GM21717 (cell line): ENCODE measurements at regions not wholly inside any gene's neighbourhood (a gene's known extent, or its start where the extent isn't known, plus 50 kb on each side); places are given as distances from the start of the nearest gene placed in this dataset.

Source experiments
- ATAC-seq: cut with Tn5 transposase; IDR thresholded peaks from one replicate; pipeline ENCODE4 v1.9.1; 2021; ENCODE audit warnings: mild to moderate bottlenecking, moderate library complexity; ENCODE audit not compliant: unreplicated experiment

DNA sequence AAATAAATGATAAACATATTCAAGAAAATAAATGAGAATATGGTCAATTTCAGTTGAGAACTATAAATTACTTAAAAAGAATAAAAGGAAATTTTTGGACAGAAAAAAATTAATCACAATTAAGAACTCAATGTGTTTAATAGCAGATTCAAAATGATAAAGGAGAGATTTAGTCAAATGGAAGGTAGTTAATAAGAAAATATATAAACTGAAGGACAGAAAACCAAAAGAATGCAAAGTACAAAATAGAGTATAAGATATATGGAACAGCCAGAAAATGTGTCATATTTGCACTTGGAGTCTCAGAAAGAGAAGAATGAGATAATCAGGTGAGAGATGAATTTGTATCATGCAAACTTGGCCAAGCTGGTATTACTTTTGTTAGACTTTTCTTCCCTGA, 201.8 kb upstream of the ARID1B start:
- ATAC-seq, result no peak

DNA sequence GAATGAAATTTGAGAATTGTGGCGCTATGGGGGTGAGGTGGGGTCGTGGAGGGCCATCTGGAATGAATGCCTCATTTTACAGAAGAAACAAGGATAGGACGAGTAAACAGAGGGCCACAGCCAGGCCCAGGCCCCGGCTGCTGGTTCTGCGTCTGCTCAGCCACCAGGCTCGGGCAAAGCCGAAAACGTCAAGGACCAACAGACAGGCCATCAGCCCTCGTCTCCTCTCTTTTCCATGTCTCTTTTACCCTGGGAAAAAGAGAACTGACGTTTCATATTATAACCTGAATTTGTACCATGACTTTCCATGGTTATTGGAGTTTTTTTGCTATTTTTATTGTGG, 212.4 kb upstream of the ARID1B start:
- no peak for ATAC-seq

DNA sequence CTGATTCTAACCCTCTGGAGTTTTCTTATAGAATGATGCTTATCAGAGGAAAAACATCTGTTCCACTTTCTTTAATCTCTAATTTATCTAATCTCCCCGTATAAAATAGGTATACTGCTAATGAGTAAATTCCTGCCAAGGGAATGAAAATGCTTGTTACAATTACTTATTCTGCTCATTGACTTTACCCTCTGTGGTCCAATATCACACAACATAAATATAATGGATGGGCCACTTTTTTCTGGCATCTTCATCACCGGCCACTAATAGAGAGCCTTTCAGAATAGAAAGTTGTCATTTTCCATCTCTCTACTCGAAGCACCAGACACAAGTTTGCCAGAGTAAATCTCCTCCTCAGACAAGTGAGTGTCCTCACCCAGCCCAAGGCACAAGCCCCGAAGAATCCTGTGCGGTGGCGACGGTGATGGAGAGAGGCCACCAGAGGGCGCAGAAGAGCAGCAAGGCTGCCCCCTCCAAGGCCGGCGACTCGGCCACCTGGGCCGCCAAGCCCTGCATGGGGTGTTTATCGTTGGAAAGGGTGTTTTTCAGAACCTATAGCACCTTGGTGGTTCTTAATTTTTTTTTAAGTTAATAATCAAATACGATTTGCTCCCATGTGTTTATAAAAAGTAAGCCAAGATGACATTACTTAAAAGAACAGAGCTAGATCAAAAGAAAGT, 212.9 kb upstream of the ARID1B start:
- ATAC-seq, result peak; percentile 96

DNA sequence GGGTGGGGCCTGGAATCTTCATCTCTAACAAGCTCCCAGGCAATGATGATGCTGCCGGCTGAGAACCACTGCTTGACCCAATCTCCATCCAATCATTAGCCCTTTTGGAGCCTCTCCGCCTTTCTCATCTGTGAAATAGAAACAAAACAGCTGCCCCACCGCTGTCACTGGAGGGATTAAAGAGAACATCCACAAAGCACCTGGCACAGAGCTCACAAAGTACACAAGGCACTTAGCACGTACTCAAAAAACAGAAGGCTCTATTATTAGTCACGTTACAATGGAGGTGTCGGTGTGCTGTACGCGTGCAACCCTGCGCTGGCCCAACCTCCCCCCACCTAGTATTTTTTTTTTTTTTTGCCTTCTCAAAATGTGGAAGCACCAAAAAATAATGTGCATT, 213.5 kb upstream of the ARID1B start:
- ATAC-seq, result no peak

DNA sequence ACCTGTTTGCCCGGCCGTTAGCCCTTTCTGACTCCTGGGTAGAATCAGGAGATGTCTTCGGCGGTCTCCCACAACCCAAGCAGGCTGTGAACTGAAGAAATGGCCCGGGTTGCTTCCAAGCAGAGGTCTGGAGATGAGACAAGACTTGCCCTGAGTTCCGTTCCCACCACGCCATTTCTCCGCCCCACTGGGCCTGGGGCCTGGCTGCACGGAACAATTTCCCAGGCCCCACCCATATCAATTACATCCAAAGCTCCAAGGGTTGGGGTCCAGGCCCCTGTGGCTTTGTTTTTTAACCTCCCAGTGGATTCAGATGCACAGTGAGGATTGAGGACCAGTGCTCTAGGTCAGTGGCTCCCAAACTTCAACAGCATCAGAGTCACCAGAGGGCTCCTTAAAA, 214.5 kb upstream of the ARID1B start:
- no peak for ATAC-seq

DNA sequence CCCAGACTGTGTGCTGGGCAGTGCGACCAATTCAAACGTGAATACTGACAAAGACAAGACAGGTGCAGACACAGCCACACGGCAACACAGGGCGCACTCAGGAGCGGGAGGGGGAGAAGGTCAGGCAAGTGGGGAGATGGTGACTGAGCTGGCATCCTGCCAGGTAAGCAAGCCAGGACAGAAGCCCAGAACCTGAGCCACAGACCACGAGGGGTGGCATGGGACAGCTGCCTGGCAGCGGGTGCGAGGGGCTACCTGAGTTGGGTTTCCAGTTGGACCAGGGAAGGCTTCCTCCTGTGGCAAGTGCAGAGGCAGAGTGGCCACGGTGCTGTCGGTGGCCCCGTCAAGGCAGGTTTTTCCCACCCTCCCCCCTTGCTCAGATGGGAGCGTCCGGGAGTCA, 215.2 kb upstream of the ARID1B start:
- no peak for ATAC-seq

DNA sequence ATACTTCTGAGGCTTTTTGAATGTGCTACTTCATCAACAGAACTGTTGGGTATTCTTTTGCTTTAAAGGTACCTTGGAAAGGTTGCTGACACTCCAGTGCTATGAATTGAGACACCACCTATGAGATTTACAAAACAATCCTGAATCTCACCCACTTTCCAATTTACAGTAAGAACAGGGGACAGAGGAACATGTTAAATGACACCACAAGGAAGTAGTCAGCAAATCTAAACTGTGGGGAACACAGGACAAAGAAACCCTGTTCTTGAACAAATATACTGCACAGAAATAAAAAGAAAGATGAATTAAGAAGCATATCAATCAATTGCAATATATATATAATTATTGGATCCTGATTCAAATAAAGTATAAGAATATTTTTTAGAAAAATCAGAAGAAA, 216.7 kb upstream of the ARID1B start:
- ATAC-seq, result no peak

DNA sequence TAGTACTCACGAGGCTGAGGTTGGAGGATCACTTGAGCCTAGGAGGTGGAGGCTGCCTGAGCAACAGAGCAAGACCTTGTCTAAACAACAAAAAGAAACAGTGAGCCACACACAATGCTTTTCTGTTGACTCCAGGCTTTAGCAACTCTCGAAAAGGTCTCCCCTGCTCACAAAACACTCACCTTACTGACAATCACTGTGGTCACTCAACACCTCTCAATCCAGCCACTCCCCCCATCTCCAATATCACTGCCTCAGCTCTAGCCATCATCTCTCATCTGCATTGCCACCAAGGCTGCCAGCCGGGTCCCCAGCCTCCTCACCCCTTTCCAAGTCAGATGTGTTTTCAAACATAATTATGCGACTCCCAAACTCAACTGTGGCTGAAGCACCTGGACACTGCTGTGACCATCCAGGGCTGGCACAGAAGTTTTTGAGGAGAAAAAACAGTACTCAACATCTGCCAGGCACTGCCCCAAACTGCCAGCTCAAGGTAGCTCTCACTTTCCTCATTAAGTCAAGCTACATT, 218.0 kb upstream of the ARID1B start:
- ATAC-seq, result no peak

DNA sequence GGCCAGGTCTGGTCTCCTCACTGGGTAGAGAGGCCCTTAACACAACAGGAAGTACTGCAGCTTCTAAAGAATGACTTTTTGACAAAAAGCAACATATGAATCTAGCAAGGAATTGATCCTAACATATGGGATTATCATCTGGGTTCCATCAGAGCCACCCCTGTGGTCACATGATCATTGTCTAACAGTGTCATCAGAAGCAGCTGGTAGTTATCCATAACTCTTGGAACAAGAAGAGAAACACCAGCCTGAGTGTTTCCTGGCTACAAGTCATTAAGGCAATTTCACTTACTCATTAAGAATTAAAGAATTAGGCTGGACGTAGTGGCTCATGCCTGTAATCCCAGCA, 219.3 kb upstream of the ARID1B start:
- ATAC-seq, result no peak

DNA sequence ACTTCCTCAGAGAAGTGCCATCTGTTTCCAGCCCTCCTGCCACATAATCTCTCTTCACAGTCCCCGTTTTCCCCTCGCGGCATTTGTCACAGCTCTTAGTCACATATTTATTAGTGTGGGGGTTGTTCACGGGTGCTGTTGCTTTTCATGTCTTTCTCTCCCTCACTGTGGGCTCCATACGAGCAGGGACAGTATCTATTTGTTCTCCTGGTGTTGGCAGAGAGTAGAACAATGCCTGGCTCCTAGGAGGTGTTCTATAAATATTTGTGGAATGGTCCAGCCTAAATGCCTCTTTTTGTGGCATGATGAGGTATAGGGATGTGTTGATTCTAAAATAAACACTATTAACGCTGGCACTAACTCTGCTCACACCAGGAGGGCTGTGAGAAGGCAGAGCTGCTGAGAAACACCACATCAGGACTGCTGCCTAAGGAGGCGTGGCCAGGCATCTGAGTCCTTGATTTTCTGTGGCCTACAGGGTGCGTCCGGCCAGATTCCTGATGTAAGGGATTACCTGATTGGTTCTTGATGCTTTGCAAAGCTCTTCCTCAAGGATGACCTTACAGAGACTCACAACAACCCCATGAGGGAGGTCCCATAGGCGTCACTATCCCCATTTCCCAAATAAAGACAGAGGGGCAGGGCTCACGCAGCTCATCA, 219.8 kb upstream of the ARID1B start:
- no peak for ATAC-seq

DNA sequence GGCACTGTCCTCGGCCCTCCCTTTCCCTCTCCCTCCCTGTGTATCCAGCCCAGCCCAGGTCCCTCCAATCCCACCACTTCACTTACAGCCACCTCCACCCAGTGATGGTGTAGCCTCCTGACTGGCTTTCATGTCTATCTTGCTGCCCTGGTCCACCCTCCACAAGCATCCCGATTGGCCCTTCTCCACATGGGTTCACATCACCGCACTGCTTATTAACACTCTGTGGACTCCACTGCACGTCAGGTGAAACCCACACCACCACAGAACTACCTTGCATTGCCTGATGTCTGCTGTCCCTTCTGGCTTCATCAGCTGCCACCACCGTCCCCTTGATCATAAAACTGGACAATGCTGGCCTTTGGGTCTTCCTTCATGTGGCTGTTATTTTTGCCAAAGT, 220.4 kb upstream of the ARID1B start:
- ATAC-seq, result no peak

DNA sequence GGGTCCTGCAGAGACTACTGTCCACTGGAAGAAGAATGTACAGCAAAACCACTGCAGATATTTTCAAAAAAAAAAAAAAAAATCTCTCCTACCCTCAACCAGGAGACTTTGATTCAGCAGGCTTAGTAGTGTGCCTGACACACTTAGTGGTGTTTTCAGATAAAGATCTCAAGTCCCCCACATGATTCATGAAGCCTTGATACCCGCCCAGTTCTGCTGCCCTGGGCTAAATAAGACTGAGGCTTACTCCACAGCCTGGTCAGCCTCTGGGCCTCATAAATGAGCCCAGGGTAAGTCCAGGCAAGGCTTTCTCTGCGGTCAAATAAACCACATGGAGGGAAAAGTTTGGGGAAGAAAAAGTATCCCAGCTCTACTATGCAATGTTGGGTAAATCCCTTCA, 222.1 kb upstream of the ARID1B start:
- ATAC-seq, result no peak

DNA sequence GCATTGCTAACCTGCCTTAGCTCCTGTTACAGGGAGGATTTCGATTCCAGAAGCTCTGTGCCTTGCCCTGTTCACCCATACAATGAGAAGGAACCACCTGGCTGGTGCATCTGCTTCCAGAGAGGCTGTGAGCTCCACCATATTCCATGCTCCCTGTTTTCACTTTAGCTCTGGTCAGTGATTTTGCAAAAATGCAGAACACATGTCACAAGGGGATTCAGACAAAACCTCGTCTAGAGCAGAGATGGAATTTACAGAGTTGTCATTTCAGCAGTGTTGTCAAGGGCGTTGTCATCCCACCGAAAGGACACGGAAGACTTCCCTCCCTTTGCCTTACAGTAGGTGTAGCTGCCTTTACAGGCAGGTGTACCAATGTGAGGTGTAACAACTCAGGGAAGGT, 223.0 kb upstream of the ARID1B start:
- ATAC-seq, result no peak

DNA sequence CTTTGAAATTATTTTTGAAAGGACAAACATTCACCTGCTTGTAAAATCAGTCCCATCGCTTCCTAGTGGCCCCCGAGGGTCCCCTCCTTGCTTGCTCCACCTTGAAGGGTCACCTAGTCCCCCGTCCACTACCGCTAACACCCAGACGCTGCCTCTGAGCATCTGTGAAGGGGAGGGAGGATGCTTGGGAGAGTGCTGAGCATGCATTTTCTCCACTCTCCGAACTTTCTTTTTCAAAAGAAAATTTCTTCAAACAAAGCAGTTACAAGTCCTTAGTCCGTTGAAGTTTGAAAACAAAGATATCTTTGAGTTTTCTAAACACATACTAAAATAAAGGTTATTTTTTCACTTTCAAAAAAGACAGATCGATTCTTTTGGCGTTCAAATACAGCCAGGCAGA, 224.3 kb upstream of the ARID1B start:
- ATAC-seq, result no peak

DNA sequence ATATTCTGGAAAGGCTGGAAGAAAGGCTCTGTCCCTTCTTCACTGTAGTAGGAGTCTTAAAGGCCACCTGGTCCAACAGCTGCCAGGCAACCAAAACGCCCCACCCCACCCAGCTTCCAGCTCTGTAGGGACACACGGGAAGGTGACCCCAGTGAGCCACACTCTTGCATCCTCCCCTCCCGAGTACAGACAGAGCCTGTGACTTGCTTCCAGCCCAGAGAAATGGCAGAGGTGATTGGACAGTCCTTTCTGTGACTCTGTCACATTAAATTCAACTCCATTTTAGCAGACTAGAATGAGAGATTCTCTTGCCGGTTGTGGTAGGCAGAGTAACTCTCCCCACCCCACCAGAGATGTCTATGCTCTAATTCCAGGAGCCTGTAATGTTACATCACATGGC, 226.2 kb upstream of the ARID1B start:
- no peak for ATAC-seq

DNA sequence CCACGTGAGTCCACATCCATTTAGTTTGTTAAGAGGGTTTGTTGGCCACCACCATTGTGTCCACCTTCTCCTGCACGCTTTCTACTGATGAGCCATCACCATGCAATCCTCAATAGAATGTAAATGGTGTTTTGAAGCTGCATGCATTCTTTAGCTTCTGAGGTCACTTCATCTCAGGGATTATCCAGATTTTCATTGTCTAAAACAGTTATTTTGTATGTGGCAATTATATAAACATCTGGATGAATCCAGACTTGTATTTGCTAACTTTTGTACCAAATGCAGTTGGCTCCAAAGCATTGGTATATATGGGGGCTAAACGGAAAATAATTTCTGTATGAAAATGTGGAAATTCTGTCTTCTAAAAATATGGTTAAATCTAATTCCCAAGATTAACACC, 231.2 kb upstream of the ARID1B start:
- no peak for ATAC-seq

DNA sequence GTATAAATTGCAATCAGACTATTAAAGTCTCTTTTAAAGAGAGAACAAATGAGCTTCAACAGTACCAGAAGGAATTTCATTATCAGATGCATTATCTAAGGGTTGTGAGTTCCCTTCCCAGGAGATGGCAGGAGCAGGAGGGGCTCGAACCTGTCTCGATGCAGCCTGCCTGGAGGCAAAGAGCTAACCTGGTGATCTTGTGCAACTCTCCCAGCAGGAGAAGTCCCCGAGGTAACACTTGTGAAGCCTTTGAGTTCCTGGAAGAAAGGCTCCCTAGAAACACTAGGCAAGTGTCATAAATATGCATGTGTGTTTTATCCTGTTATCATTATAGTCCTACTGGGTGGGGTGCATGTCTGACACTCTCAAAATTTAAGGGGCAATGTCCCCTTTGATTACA, 232.2 kb upstream of the ARID1B start:
- ATAC-seq, result no peak

DNA sequence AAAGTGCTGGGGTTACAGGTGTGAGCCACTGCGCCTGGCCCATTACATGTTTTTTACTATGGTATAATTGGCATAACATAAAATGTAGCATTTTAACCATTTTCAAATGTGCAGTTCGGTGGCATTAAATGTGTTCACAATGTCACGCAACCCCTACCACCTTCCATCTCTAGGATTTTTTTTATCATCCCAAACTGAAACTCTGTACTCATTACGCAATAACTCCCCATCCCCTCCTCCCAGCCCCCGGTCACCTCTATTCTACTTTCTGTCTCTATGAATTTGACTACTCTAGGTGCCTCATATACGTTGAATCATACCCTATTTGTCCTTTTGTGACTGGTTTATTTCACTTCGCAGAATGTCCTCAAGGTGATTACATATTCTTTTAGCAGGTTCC, 233.1 kb upstream of the ARID1B start:
- ATAC-seq, result no peak

DNA sequence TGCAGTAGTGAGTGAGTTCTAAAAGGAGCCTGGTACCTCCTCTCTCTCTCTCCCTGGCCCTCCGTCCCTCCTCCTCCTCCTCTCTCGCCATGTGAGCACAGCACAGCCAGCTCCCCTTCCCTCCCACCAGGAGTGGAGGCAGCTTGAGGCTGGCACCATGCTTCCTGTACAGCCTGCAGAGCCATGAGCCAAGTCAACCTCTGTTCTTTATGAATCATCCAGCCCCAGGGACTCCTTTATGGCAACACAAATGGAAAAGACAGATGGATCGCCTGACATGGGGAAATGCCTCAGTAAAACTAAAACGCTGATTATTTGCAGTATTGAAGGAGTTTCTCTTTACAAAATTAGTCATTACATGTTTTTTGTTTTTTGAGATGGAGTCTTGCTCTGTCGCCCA, 233.7 kb upstream of the ARID1B start:
- no peak for ATAC-seq

DNA sequence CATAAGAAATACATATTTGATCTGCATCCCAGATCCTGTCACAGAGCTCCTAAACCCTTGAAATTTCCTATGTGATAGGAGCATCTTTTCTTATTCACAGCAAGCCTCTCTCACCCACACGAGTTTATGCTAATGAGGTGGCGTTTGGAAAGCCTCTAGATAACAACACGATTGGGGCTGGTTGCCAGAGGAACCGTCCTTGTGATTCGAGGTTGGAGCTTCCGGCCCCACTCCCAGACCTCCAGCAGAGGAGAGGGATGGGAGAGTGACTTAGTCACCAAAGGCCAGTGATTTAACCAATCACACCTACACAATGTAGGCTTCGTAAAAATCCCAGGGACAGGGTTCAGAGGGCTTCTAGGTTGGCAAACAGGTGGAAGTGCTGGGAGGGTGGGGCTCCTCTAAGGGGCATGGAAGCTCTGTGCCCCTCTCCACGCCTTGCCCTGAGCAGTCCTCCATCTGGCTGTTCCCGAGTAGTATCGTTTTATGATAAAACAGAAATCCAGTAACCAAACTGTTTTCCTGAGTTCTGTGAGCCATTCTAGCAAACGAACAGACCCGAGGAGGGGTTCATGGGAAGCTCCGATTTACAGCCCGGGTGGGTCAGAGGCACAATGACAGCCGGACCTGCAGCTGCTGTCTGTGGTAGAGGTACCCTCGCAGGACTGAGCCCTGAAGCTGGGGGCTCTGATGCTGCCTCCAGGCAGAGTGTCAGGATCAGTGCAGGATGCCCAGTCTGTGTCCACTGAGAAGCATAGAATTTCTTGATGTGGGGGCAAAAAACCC, 238.1 kb upstream of the ARID1B start:
- no peak for ATAC-seq

DNA sequence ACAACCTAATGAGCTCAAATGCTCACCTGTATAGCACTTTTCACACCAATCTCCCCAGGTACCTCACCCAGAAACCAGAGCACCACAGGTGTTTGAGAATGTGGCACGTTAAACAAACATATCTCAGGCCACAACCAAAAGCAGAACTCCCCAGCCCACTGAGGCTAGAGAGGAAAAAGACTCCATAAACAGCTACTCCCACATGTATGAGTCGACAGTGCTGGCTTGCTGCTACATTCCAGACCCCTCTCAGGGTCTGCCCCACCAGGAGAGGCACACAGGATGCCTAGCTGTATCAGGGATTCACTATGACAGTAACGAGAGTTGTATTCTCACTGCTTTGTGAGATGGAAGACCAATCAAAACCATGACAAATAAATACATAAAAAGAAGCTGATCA, 242.6 kb upstream of the ARID1B start:
- ATAC-seq, result no peak

DNA sequence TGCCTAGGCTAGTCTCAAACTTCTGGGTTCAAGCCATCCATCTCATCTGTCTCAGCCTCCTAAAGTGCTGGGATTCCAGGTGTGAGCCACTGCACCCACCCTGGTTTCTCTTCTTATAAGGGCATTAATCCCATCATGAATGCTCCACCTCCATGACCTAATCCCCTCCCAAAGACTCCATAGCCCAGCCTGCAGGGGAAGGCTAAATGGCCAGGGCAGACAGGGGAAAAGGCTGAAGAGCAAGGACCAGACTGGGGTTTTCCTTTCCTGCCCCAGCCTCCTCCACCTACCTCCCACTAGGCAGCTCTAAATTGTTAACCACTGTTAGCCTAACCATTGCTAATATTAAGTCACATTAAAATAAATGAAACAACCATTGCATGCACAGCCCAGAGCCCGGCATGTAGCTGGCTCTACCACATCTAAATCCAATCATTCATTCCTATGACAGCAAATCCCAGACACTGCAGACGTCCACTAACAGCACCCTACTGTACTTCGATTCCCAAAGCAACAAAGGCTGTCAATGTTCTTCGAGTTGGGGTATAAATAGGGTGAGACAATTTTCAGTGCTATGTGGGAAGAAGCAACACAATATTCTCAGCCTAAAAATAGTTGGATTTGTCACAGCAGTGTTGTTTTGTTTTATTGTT, 243.2 kb upstream of the ARID1B start:
- no peak for ATAC-seq
